Neuronal stem cell (in vitro differentiated cells): ENCODE measurements at regions not wholly inside any gene's neighbourhood (a gene's known extent, or its start where the extent isn't known, plus 50 kb on each side); places are given as distances from the start of the nearest gene placed in this dataset.

Experiments
- DNase-seq: peaks from one replicate; pipeline ENCODE4 v3.0.0-alpha.2; 2013; ENCODE audit warnings: low spot score
- H2AFZ ChIP-seq: one replicate; pipeline ENCODE4 v1.6.1; 2013; ENCODE audit warnings: mild to moderate bottlenecking, low read length, inconsistent platforms
- H2AK5ac ChIP-seq: 2 replicates; pipeline ENCODE4 v1.6.1; 2013; ENCODE audit warnings: low read depth, mild to moderate bottlenecking, inconsistent platforms, low read length, moderate library complexity, mixed read lengths
- H2BK120ac ChIP-seq: 2 replicates; pipeline ENCODE4 v1.6.1; 2013; ENCODE audit warnings: low read depth, mild to moderate bottlenecking, inconsistent platforms, low read length, moderate library complexity, mixed read lengths
- H2BK12ac ChIP-seq: one replicate; pipeline ENCODE4 v1.6.1; 2013; ENCODE audit warnings: low read length, inconsistent platforms
- H2BK15ac ChIP-seq: 2 replicates; pipeline ENCODE4 v1.6.1; 2013; ENCODE audit warnings: mild to moderate bottlenecking, low read length, inconsistent platforms, mixed read lengths
- H2BK5ac ChIP-seq: one replicate; pipeline ENCODE4 v1.6.1; 2013; ENCODE audit warnings: inconsistent platforms, mild to moderate bottlenecking, low read length, moderate library complexity
- H3K14ac ChIP-seq: one replicate; pipeline ENCODE4 v1.6.1; 2013; ENCODE audit warnings: low read length, inconsistent platforms
- H3K18ac ChIP-seq: 2 replicates; pipeline ENCODE4 v1.6.1; 2013; ENCODE audit warnings: low read length, inconsistent platforms
- H3K23ac ChIP-seq: 2 replicates; pipeline ENCODE4 v1.6.1; 2013; ENCODE audit warnings: low read depth, mild to moderate bottlenecking, mixed read lengths, low read length, inconsistent platforms; ENCODE audit not compliant: poor library complexity
- H3K27ac ChIP-seq: replicated peaks from 3 replicates; pipeline ENCODE4 v1.5.1; 2013; ENCODE audit warnings: low read length, inconsistent platforms
- H3K27me3 ChIP-seq, 3 experiments: 2 replicates each; pipeline ENCODE4 v1.6.1; 2013; ENCODE audit warnings: low read length in 3 of 3, mild to moderate bottlenecking in 2 of 3, inconsistent platforms in 1 of 3, low read depth in 1 of 3, mixed read lengths in 1 of 3, moderate library complexity in 1 of 3; ENCODE audit not compliant: control insufficient read depth in 3 of 3, insufficient read depth in 3 of 3
- H3K36me3 ChIP-seq, 2 donors: replicated peaks in 1 of 2; 2 replicates each; pipeline ENCODE4 v1.6.1; 2013; ENCODE audit warnings: low read length in 2 of 2; ENCODE audit not compliant: control insufficient read depth in 2 of 2, insufficient read depth in 2 of 2
- H3K4ac ChIP-seq: 2 replicates; pipeline ENCODE4 v1.6.1; 2013; ENCODE audit warnings: inconsistent platforms, mild to moderate bottlenecking, low read length, moderate library complexity
- H3K4me1 ChIP-seq, 2 donors: 1 replicate in 1 of 2; 2 replicates in 1 of 2; pipeline ENCODE4 v1.6.1; 2013; ENCODE audit warnings: low read length in 2 of 2, low read depth in 1 of 2; ENCODE audit not compliant: control insufficient read depth in 2 of 2, insufficient read depth in 1 of 2
- H3K4me2 ChIP-seq: one replicate; pipeline ENCODE4 v1.6.1; 2013; ENCODE audit warnings: mild to moderate bottlenecking, low read length, inconsistent platforms; ENCODE audit not compliant: insufficient read depth, poor library complexity, severe bottlenecking
- H3K4me3 ChIP-seq, 2 donors: 2 replicates each; pipeline ENCODE4 v1.5.1; 2013; ENCODE audit warnings: low read length in 2 of 2, mild to moderate bottlenecking in 2 of 2, inconsistent platforms in 1 of 2, moderate library complexity in 1 of 2
- H3K79me1 ChIP-seq: one replicate; pipeline ENCODE4 v1.6.1; 2013; ENCODE audit warnings: low read depth, mild to moderate bottlenecking, inconsistent platforms, low read length, moderate library complexity
- H3K9ac ChIP-seq: one replicate; pipeline ENCODE4 v1.6.1; 2013; ENCODE audit warnings: mild to moderate bottlenecking, low read depth, low read length, inconsistent platforms; ENCODE audit not compliant: poor library complexity
- H3K9me3 ChIP-seq, 2 donors: replicated peaks in 1 of 2; 2 replicates each; pipeline versions ENCODE3 to v1.6.1; 2013; ENCODE audit warnings: low read length in 2 of 2, mild to moderate bottlenecking in 2 of 2, inconsistent platforms in 1 of 2, low read depth in 1 of 2, mixed read lengths in 1 of 2, moderate library complexity in 1 of 2; ENCODE audit not compliant: control insufficient read depth in 2 of 2, insufficient read depth in 1 of 2
- H4K8ac ChIP-seq: one replicate; pipeline ENCODE4 v1.6.1; 2013; ENCODE audit warnings: low read depth, mild to moderate bottlenecking, inconsistent platforms, low read length, moderate library complexity
- H4K91ac ChIP-seq: one replicate; pipeline ENCODE4 v1.6.1; 2013; ENCODE audit warnings: low read length, low read depth, mild to moderate bottlenecking, inconsistent platforms; ENCODE audit not compliant: poor library complexity
- WGBS, 2 donors: extraction: QIAGEN DNeasy Blood & Tissue Kit; methylation state at CpG; one replicate each; pipeline ENCODE4 v1.1.7; 2013; ENCODE audit warnings: missing lambda C conversion rate in 2 of 2, mixed read lengths in 1 of 2; ENCODE audit not compliant: insufficient read length in 2 of 2, insufficient replicate concordance in 1 of 2; ENCODE audit errors: extremely low coverage in 2 of 2; 5-methylcytosine and 5-hydroxymethylcytosine counted together

- Histone ChIP-seq H3K4me3 (no peak overlapping the region), H3K79me1 (no peaks in the 10 kb centered on the region), H2BK120ac (no peak overlapping the region), H2AK5ac (no peak overlapping the region), H3K27ac (no peak overlapping the region), H3K18ac (no peak overlapping the region), H3K36me3 (no peaks in the 10 kb centered on the region), H3K27me3 (no peaks in the 10 kb centered on the region), H4K91ac (no peak overlapping the region), H2BK15ac (no peak overlapping the region), H2AFZ (no peak overlapping the region), H3K14ac (no peak overlapping the region), H3K9ac (no peak overlapping the region), H3K4ac (no peak overlapping the region), H2BK12ac (no peak overlapping the region), H2BK5ac (no peak overlapping the region), H4K8ac (no peak overlapping the region), H3K4me2 (no peak overlapping the region), H3K4me1 (no peaks in the 10 kb centered on the region), H3K23ac (no peak overlapping the region), H3K9me3 (no peaks in the 10 kb centered on the region)
- no CpG with 5 or more reads among the region's 4 CpGs for WGBS, 2 donors
- no peak for DNase-seq
Measured at GRCh38 chr4:187499956-187500355, 495.6 kb upstream of the ZFP42 start.

DNA sequence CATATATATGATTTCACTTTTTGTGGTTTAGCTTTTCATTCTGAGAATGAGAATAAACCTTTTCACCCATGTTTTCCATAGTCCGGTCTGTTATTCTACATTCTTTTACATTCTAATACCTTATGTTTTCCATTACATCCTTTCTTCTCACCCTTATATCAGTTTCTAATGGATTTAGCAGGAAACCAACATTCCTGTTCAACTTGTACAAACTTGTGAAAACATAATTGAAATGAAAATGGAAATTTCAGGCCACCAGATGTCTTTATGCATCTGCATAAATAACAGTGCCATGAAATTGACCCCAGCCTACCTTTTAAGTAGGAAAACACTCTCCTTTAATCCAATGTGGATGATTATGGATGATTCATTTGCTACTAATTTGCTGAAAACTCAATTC lies 494.8 kb upstream of the ZFP42 start:
- Histone ChIP-seq H2BK5ac (no peak overlapping the region), H2BK120ac (no peak overlapping the region), H3K79me1 (no peaks in the 10 kb centered on the region), H2BK15ac (no peak overlapping the region), H2AFZ (no peak overlapping the region), H2AK5ac (no peak overlapping the region), H3K4me3 (no peak overlapping the region), H2BK12ac (no peak overlapping the region), H3K18ac (no peak overlapping the region), H3K4ac (no peak overlapping the region), H3K23ac (no peak overlapping the region), H3K27me3 (no peaks in the 10 kb centered on the region), H3K14ac (no peak overlapping the region), H3K9ac (no peak overlapping the region), H4K8ac (no peak overlapping the region), H4K91ac (no peak overlapping the region), H3K4me2 (no peak overlapping the region), H3K9me3 (no peaks in the 10 kb centered on the region), H3K27ac (no peak overlapping the region), H3K36me3 (no peaks in the 10 kb centered on the region), H3K4me1 (no peaks in the 10 kb centered on the region)
- DNase-seq, result no peak
- no CpG with 5 or more reads among the region's 1 CpG for WGBS, 2 donors

GRCh38 chr4:187501731-187502130 lies 493.8 kb upstream of the ZFP42 start:
- H2BK120ac ChIP-seq, result no peak overlapping the region
- WGBS, 2 donors, result no CpG with 5 or more reads among the region's 8 CpGs
- no peak overlapping the region for H2BK12ac ChIP-seq
- H3K4ac ChIP-seq, result no peak overlapping the region
- no peaks in the 10 kb centered on the region for H3K4me1 ChIP-seq
- H3K9ac ChIP-seq, result no peak overlapping the region
- no peaks in the 10 kb centered on the region for H3K27me3 ChIP-seq
- H2AK5ac ChIP-seq, result no peak overlapping the region
- no peak overlapping the region for H3K14ac ChIP-seq
- H3K9me3 ChIP-seq, result peaks cover 0 to 2% of the 10 kb centered on the region in 2 donors
- H2BK15ac ChIP-seq, result no peak overlapping the region
- no peak overlapping the region for H3K23ac ChIP-seq
- no peak overlapping the region for H3K4me3 ChIP-seq
- no peak overlapping the region for H2BK5ac ChIP-seq
- H2AFZ ChIP-seq, result no peak overlapping the region
- H3K79me1 ChIP-seq, result no peaks in the 10 kb centered on the region
- no peak overlapping the region for H3K4me2 ChIP-seq
- no peak for DNase-seq
- no peak overlapping the region for H4K8ac ChIP-seq
- H4K91ac ChIP-seq, result no peak overlapping the region
- no peak overlapping the region for H3K27ac ChIP-seq
- no peaks in the 10 kb centered on the region for H3K36me3 ChIP-seq
- H3K18ac ChIP-seq, result no peak overlapping the region

DNA sequence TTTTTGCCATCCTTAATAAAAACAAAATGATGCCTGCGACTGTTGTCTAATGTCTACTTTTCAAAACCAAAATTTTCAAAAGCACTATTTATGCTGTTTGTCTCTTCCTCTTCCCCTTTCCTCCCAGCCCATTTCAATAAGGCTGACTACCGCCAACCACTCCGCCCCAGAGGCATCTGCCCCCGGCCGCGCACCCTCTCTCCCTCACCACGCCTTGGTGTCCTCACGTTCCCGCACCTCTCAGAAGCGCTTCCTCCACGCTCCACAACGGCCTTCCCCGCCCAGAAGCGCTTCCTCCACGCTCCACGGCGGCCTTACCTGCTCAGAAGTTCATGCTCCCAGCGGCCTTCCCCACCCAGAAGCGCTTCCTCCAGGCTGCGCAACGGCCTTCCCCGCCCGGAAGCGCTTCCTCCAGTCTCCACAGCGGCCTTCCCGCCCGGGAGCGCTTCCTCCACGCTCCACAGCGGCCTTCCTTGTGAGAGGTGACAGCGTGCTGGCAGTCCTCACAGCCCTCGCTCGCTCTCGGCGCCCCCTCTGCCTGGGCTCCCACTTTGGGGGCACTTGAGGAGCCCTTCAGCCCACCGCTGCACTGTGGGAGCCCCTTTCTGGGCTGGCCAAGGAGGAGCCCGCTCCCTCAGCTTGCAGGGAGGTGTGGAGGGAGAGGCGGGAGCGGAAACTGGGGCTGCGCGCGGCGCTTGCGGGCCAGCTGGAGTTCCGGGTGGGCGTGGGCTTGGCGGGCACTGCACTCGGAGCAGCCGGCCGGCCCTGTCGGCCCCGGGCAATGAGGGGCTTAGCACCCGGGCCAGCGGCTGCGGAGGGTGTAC lies 490.4 kb upstream of the ZFP42 start:
- Histone ChIP-seq H2AFZ (peak overlapping the region; percentile 73), H3K4ac (no peak overlapping the region), H3K27ac (no peak overlapping the region), H2AK5ac (no peak overlapping the region), H2BK5ac (no peak overlapping the region), H3K27me3 (no peaks in the 10 kb centered on the region), H2BK15ac (no peak overlapping the region), H3K4me1 (no peaks in the 10 kb centered on the region), H2BK120ac (no peak overlapping the region), H3K4me2 (no peak overlapping the region), H3K14ac (no peak overlapping the region), H2BK12ac (no peak overlapping the region), H3K36me3 (no peaks in the 10 kb centered on the region), H4K91ac (no peak overlapping the region), H3K9ac (no peak overlapping the region), H4K8ac (no peak overlapping the region), H3K18ac (no peak overlapping the region), H3K79me1 (no peaks in the 10 kb centered on the region), H3K4me3 (peak overlapping the region in 1 of 2 donors; percentile 41), H3K23ac (no peak overlapping the region), H3K9me3 (peaks cover 0 to 3% of the 10 kb centered on the region in 2 donors)
- WGBS, 2 donors, result no CpG with 5 or more reads among the region's 55 CpGs
- no peak for DNase-seq
